Activated CD8-positive, alpha-beta memory T cell treated with anti-CD3 and anti-CD28 coated beads, Interleukin-2, amount 50 U/mL, for 4 hours (primary cell): ENCODE measurements at regions not wholly inside any gene's neighbourhood (a gene's known extent, or its start where the extent isn't known, plus 50 kb on each side); places are given as distances from the start of the nearest gene placed in this dataset.

Experiments
- DNase-seq: peaks from one replicate; pipeline ENCODE4 v3.0.0-alpha.2; 2020

GRCh38 chr11:127445476-127445875 is 444.9 kb upstream of the KIRREL3 start:
- no peak for DNase-seq

DNA sequence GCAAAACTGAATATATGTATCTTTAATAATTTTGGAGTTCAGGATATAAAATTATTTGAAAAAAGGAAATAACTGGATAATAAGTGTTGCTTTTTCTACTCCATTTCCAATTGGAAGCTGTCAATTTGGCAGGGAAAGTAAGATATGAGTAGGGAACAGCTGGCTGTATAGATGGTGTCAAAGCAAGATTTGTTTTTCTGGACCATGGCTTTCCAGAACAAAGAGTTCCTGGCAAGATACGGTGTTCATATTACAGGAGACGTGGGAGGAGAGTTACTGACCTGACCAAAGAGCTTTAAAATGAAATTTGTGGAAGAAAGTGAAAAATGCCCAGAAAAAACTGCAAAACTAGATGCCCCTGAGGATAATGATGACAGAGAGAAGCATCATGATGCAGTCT is 442.7 kb upstream of the KIRREL3 start:
- no peak for DNase-seq

GRCh38 chr11:127440616-127441015 is 440.0 kb upstream of the KIRREL3 start:
- DNase-seq: no peak

GRCh38 chr11:127425281-127425680 is 424.7 kb upstream of the KIRREL3 start:
- DNase-seq: no peak

GRCh38 chr11:127424661-127425060 is 424.1 kb upstream of the KIRREL3 start:
- no peak for DNase-seq

DNA sequence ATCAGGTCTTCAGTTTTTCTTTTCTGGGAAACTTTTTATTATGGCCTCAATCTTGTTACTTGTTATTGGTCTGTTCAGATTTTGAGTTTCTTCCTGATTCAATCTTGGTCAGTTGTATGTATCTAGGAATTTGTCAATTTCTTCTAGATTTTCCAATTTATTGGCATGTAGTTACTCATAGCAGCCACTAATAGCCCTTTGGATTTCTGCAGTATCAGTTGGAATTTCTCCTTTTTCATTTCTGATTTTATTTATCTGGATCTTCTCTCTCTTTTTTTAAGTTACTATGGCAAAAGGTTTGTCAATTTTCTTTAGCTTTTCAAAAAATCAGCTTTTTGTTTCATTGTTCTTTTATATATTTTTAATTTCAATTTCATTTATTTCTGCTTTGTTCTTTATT is 419.6 kb upstream of the KIRREL3 start:
- no peak for DNase-seq

- no peak for DNase-seq
These were observed 412.3 kb upstream of the KIRREL3 start for GRCh38 chr11:127412722-127413380.

- no peak for DNase-seq
These were observed 411.7 kb upstream of the KIRREL3 start for GRCh38 chr11:127412234-127412633.

DNA sequence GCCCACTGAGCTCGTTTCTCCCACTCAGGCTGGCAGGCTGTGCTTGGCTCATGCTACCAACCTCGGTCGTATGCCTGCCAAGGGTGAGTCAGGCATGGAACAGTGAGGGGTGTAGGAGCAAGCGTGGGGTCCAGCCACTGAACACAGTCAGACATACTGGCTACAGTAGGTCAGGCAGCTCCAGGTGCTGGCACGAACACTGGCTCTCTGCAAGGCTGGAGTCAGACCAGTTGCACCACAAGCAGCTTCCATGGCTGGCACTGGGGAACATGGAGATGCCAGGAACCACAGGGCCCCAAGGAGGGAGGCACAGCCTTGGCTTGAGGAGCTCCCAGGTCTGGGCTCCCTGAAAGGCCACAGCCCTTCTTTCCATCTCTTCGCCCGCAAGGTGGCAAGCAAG is 410.7 kb upstream of the KIRREL3 start:
- no peak for DNase-seq

DNA sequence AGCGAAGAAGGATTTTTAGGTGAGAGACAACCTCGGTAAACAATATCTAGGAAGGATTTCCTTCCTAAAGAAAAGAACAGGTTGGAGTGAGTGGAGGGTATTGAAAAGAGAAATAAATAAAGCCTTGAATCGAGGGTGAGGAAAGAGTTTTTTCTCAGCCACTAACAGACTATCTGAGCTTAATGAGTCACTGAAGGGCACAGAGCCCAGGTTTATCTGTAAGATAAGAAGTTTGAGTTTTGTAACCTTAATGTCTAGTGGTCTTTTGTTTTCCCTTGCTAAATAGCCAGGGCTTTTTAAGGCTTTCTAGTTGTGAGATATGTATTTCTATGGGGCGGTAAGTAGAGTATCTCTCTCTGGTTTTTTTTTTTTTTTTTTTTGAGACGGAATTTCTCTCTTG is 394.5 kb upstream of the KIRREL3 start:
- DNase-seq: no peak

- DNase-seq: no peak
These were observed 393.0 kb upstream of the KIRREL3 start for GRCh38 chr11:127393460-127393997.

DNA sequence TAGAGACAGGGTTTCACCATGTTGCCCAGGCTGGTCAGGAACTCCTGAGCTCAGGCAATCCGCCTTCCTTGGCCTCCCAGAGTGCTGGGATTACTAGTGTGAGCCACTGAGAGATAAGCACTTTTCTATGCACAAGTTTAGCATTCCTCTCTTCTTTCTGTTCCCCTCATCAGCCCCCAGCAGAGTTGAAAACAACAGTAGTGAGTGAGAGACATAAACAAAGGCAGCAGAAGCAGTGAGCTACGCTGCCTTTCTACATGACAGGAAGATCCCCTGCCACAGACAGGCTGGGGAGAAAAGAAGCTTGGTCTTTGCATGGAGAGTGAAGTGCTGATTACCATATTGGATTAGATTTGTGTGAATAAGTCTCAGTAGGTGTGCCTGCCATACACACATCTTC is 392.0 kb upstream of the KIRREL3 start:
- DNase-seq: no peak

- DNase-seq: no peak
These were observed 389.9 kb upstream of the KIRREL3 start for GRCh38 chr11:127390465-127390864.

GRCh38 chr11:127385071-127385470 is 384.5 kb upstream of the KIRREL3 start:
- DNase-seq: no peak

- DNase-seq: no peak
These were observed 382.5 kb upstream of the KIRREL3 start for GRCh38 chr11:127383026-127383425.

GRCh38 chr11:127381247-127381646 is 380.7 kb upstream of the KIRREL3 start:
- DNase-seq: no peak

GRCh38 chr11:127379686-127380085 is 379.1 kb upstream of the KIRREL3 start:
- DNase-seq: no peak

- no peak for DNase-seq
These were observed 375.7 kb upstream of the KIRREL3 start for GRCh38 chr11:127376301-127376700.

- DNase-seq: no peak
These were observed 368.8 kb upstream of the KIRREL3 start for GRCh38 chr11:127369356-127369755.

DNA sequence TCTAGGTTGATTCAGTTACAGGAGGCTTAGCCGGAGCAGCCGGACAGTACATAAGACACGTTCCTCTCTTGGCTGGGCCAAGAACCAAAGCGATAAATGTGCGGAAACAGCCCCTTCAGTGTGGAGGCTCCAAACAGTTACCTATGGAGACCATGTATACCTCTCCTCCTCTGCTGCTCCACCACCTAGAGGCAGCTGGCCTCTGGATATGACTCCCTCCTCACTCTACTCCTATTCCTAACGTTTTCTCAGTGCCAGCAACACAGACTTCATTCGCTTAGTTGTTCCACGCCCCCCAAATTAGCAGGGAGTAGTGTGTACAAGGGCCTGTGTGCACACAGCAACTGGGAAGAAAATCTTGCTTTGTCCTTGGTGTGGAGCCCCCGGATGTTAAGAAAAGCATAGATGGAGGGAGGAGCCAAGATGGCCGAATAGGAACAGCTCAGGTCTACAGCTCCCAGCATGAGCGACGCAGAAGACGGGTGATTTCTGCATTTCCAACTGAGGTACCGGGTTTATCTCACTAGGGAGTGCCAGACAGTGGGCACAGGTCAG is 362.3 kb upstream of the KIRREL3 start:
- DNase-seq: no peak

DNA sequence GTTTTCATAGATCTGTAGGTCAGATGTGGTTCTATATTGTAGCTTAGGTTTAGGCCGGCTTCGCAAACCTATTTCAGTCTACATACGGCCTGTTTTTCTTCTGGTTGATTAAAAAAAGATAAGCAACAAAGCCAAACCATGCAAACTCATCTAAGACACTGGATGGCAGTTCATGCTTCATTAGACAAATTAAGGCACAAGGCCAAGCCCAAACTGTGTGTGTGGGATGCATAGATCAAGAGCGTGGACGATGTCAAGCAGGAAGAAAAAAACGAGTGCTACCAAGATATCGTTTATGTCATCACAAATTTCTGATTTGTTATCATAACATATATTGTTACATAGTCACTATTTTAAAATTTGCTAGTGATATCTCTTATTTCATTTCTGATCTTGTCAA is 357.6 kb upstream of the KIRREL3 start:
- no peak for DNase-seq

DNA sequence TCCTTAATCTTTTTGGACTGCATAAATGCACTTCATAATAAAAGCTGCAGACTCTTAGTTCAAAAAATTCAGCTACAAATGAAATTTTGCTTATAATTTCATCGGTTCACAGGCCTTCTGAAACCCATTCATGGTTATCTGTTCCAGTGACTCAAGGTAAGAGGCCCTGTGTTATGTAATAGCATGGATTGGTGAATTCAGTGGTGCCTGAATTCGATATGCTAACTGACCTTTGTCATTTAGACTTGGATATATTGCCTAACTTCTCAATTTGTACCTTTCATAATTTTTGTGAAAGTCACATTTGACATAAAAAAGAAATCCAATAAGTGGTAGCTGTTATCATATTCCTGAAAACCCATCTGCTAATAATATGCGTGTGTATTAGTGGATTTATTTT is 349.9 kb upstream of the KIRREL3 start:
- no peak for DNase-seq

DNA sequence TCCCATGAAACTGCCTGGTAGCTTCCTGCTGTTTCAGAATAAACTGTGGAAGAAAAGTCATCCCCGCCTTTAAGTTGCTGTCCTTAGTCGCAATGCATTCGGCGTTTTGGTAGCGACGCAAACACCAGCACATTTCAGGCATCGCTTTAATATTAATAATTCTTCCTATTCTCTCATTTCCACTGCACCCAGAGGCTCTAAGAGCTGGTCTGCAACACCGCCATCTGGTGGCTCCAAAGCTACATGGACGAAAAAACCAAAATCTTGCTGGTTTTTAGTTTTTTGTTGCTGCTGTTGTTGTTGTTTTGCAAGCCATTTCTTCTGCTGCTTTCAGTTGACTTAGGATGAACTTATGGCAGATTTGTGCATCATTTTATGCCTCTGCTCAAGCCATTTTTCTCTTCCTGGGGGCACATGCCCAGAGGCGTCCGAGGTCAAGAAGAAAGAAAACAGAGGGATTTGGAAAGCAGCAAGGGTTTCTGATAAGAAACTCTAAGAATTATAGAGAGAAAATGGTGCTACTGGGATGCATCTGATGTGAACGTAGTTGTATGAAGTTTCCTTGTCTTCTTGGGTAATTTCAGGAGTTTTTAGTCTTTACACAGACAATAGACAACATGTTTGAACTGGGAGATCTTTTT is 345.4 kb upstream of the KIRREL3 start:
- DNase-seq: no peak

GRCh38 chr11:127340438-127340837 is 339.9 kb upstream of the KIRREL3 start:
- DNase-seq: no peak
